Fibroblast of lung (primary cell): ENCODE measurements at regions not wholly inside any gene's neighbourhood (a gene's known extent, or its start where the extent isn't known, plus 50 kb on each side); places are given as distances from the start of the nearest gene placed in this dataset.
"Not testable (repeated sequence)": the region's sequence is repeated elsewhere in the genome, so short reads cannot be mapped to it uniquely, and the experiment has no call there.

ENCODE experiments used
- DNase-seq, 2 donors: peaks; one replicate each; pipeline versions ENCODE4 v3.0.0 to v3.0.0-alpha.2; 2010; ENCODE audit warnings: low read depth in 2 of 2
- H2AFZ ChIP-seq: 2 replicates; pipeline ENCODE4 v1.5.1; 2012; ENCODE audit warnings: low read length, control low read depth, inconsistent platforms
- H3K27ac ChIP-seq: 2 replicates; pipeline ENCODE4 v1.5.1; 2011; ENCODE audit warnings: low read length, control low read depth; ENCODE audit not compliant: insufficient read depth
- H3K27me3 ChIP-seq: 2 replicates; pipeline ENCODE4 v1.5.1; 2011; ENCODE audit warnings: mild to moderate bottlenecking, low read length; ENCODE audit not compliant: control insufficient read depth, insufficient read depth
- H3K36me3 ChIP-seq: 2 replicates; pipeline ENCODE4 v1.5.1; 2011; ENCODE audit warnings: low read length; ENCODE audit not compliant: control insufficient read depth, insufficient read depth
- H3K4me1 ChIP-seq: 2 replicates; pipeline ENCODE4 v1.5.1; 2011; ENCODE audit warnings: low read length; ENCODE audit not compliant: control insufficient read depth, insufficient read depth; ENCODE audit errors: extremely low read depth
- H3K4me2 ChIP-seq: 2 replicates; pipeline ENCODE4 v1.5.1; 2011; ENCODE audit warnings: low read length, control low read depth; ENCODE audit not compliant: insufficient read depth; ENCODE audit errors: extremely low read depth
- H3K4me3 ChIP-seq, 4 experiments: fragments of 200-600 bp in 1 of 4; sonication (generic) in 1 of 4; replicated peaks in 1 of 4; 2 replicates each; pipeline ENCODE4 v1.5.1; 2011 to 2016; ENCODE audit warnings: low read length in 4 of 4, low read depth in 3 of 4, mild to moderate bottlenecking in 3 of 4, control low read depth in 2 of 4, inconsistent platforms in 1 of 4, mixed read lengths in 1 of 4; ENCODE audit not compliant: insufficient read depth in 1 of 4; ENCODE audit errors: control extremely low read depth in 1 of 4
- H3K79me2 ChIP-seq: 2 replicates; pipeline ENCODE4 v1.5.1; 2012; ENCODE audit warnings: mild to moderate bottlenecking, low read length, inconsistent platforms; ENCODE audit not compliant: control insufficient read depth, insufficient read depth
- H3K9ac ChIP-seq: 2 replicates; pipeline ENCODE4 v1.5.1; 2011; ENCODE audit warnings: mild to moderate bottlenecking, low read length, control low read depth; ENCODE audit not compliant: insufficient read depth
- H3K9me3 ChIP-seq: 2 replicates; pipeline ENCODE4 v1.5.1; 2012; ENCODE audit warnings: low read depth, low read length; ENCODE audit not compliant: control insufficient read depth, insufficient read depth
- H4K20me1 ChIP-seq: 2 replicates; pipeline ENCODE4 v1.5.1; 2011; ENCODE audit warnings: low read length; ENCODE audit not compliant: control insufficient read depth, insufficient read depth; ENCODE audit errors: extremely low read depth
- EZH2 ChIP-seq: IDR thresholded peaks from 2 replicates; pipeline ENCODE4 v1.5.1; 2012; ENCODE audit warnings: low read length, control low read depth, mild to moderate bottlenecking; ENCODE audit errors: missing control alignments
- TF ChIP-seq, protein P1 (sequence below), 2 donors: IDR thresholded peaks in 1 of 2; conservative IDR thresholded peaks in 1 of 2; 1 replicate in 1 of 2; 2 replicates in 1 of 2; pipeline ENCODE4 v1.5.1; 2011 to 2012; ENCODE audit warnings: low read length in 2 of 2, control low read depth in 1 of 2, inconsistent platforms in 1 of 2, low read depth in 1 of 2, mild to moderate bottlenecking in 1 of 2

DNA sequence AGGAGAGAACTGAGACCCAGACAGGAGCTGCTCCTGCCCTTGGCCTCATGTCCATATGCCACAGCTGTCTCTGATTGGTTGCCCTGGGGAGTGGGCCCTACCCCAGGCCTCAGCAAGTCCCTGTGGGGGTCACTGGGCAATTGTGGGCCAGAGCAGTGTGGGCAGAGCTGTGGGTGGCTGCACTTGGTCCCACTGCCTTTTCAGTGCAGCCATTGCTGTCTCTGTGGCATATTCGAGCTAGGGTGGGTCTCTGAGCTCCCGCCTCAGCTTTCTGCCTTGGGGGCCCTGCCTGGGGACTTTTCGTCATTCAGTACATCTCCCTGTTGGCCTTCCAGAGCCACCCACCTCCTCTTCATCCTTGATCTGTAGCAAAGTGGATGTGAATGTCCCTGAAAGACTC, 69.8 kb upstream of the LRPAP1 start:
- H2AFZ ChIP-seq, result no peak overlapping the region
- H3K9me3 ChIP-seq, result no peaks in the 10 kb centered on the region
- H3K4me3 ChIP-seq, result no peak overlapping the region
- no peak overlapping the region for H3K27ac ChIP-seq
- no peaks in the 10 kb centered on the region for H4K20me1 ChIP-seq
- no peak overlapping the region for H3K9ac ChIP-seq
- no peak for DNase-seq
- no peak overlapping the region for H3K4me2 ChIP-seq
- H3K36me3 ChIP-seq, result no peaks in the 10 kb centered on the region
- no peaks in the 10 kb centered on the region for H3K79me2 ChIP-seq
- TF ChIP-seq, protein P1, sequence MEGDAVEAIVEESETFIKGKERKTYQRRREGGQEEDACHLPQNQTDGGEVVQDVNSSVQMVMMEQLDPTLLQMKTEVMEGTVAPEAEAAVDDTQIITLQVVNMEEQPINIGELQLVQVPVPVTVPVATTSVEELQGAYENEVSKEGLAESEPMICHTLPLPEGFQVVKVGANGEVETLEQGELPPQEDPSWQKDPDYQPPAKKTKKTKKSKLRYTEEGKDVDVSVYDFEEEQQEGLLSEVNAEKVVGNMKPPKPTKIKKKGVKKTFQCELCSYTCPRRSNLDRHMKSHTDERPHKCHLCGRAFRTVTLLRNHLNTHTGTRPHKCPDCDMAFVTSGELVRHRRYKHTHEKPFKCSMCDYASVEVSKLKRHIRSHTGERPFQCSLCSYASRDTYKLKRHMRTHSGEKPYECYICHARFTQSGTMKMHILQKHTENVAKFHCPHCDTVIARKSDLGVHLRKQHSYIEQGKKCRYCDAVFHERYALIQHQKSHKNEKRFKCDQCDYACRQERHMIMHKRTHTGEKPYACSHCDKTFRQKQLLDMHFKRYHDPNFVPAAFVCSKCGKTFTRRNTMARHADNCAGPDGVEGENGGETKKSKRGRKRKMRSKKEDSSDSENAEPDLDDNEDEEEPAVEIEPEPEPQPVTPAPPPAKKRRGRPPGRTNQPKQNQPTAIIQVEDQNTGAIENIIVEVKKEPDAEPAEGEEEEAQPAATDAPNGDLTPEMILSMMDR (conservative IDR thresholded peaks at IDR 0.05 in 1 of 2, IDR thresholded peaks at IDR 0.05 in 1 of 2; ENCODE audit: low read depth in 1 of 2, low read length in 2 of 2), result no peak
- TF ChIP-seq EZH2, result no peak
- no peaks in the 10 kb centered on the region for H3K27me3 ChIP-seq
- H3K4me1 ChIP-seq, result no peaks in the 10 kb centered on the region

DNA sequence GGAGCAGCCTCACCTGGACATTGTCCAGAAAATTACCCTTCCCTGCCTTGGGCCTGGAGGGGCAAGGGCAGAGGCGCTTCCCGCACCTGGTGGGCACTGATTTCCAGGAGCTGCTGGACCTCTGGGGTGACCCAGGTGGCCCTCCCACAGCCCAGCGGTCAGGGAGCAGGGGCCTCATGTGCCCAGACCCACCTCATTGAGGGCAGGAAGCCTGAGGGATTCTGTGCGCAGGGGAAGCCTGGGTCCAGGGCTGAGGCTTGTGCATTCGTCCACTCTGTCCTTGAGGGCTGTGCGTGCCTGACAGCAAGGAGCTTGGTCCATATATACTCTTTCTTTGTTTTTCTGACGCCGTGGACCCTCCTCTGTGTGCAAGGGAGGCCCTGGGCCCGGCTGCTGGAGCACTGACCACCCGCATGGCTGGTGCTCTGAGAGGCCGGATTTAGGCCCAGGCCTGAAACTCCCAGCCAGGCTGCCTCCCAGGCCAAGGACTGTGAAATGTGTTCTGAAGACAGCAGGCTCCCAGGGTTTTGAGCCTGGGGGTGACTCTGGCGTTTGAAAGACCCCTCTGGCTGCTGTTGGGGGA, 69.0 kb upstream of the LRPAP1 start:
- not testable (repeated sequence) for H3K4me1 ChIP-seq, H3K36me3 ChIP-seq, H3K4me3 ChIP-seq, H3K27me3 ChIP-seq, H3K4me2 ChIP-seq, H3K9me3 ChIP-seq, H3K27ac ChIP-seq, H4K20me1 ChIP-seq, H3K79me2 ChIP-seq, DNase-seq, H2AFZ ChIP-seq, H3K9ac ChIP-seq

- Histone ChIP-seq H3K79me2 (no peaks in the 10 kb centered on the region), H3K9me3 (no peaks in the 10 kb centered on the region), H3K4me3 (no peak overlapping the region), H4K20me1 (no peaks in the 10 kb centered on the region), H3K4me2 (no peak overlapping the region), H2AFZ (no peak overlapping the region), H3K27ac (no peak overlapping the region), H3K27me3 (no peaks in the 10 kb centered on the region), H3K9ac (no peak overlapping the region), H3K36me3 (no peaks in the 10 kb centered on the region), H3K4me1 (no peaks in the 10 kb centered on the region)
- DNase-seq, result no peak
- no peak for TF ChIP-seq EZH2
- TF ChIP-seq, protein P1 (conservative IDR thresholded peaks at IDR 0.05 in 1 of 2, IDR thresholded peaks at IDR 0.05 in 1 of 2; ENCODE audit: low read depth in 1 of 2, low read length in 2 of 2), result no peak
Observed at GRCh38 chr4:3599951-3600350, 67.7 kb upstream of the LRPAP1 start.
